ENCODE measurements at regions not wholly inside any gene's neighbourhood (a gene's known extent, or its start where the extent isn't known, plus 50 kb on each side); places are given as distances from the start of the nearest gene placed in this dataset.

DNA sequence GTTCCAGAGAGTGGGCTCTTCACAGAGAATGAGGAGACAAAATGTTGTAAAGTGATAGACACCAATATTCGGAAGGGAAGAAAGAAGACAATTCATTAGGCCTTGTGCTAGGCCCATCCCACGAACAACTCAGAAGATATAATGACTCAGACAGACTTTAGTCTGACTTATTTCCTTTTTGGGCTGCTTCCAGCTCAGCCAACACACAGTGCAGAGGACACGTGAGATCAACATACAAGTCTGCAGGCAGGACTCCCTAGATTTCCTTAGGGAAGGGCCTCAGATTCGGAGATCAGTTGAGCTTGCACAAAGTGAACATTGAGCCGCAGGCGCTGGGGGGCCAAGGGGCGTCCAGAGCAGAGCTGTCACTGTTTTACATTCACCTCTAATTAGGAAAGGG is 290.7 kb upstream of the TENM3 start:
- ATAC-seq (peak; percentile 32 to 98 (median 74)), DNase-seq (peak in 4 of 5 donors; percentile 18 to 40 (median 29))
- 39 to 58% (median 47%) methylated on average over 7 of the region's 7 CpGs for WGBS, 4 donors
- Histone ChIP-seq H3K27me3 (no peaks in the 10 kb centered on the region), H3K36me3 (no peaks in the 10 kb centered on the region), H3K9me3 (no peaks in the 10 kb centered on the region), H3K4me1 (peaks cover 0 to 15% (median 2%) of the 10 kb centered on the region in 12 donors), H3K4me3 (no peak overlapping the region), H3K27ac (peak overlapping the region in 2 of 12 donors; percentile 10 to 19)
- TF ChIP-seq, protein P1, sequence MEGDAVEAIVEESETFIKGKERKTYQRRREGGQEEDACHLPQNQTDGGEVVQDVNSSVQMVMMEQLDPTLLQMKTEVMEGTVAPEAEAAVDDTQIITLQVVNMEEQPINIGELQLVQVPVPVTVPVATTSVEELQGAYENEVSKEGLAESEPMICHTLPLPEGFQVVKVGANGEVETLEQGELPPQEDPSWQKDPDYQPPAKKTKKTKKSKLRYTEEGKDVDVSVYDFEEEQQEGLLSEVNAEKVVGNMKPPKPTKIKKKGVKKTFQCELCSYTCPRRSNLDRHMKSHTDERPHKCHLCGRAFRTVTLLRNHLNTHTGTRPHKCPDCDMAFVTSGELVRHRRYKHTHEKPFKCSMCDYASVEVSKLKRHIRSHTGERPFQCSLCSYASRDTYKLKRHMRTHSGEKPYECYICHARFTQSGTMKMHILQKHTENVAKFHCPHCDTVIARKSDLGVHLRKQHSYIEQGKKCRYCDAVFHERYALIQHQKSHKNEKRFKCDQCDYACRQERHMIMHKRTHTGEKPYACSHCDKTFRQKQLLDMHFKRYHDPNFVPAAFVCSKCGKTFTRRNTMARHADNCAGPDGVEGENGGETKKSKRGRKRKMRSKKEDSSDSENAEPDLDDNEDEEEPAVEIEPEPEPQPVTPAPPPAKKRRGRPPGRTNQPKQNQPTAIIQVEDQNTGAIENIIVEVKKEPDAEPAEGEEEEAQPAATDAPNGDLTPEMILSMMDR (IDR thresholded peaks at IDR 0.05): no peak
- TF ChIP-seq POLR2A (IDR thresholded peaks at IDR 0.05): no peak
- intact Hi-C loops (cut with DNase I): no loop called here

DNA sequence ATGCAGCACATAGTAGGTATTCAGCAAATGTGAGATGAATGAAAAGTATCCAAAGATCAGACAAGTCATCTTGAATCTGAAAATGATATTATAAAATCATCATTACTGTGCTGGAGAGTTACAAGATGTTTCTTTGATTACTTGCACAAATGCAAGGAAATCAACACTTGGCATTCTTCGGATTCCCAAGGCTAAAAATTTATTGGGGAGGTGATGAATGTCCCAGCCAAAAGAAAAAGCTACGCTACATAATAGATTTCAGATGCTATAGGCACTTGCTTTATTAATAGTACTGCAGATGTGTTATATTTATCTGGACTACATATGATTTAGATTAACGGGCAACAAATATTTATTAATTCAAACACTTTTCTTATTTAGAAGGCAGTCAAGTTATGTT is 286.7 kb upstream of the TENM3 start:
- Histone ChIP-seq H3K27ac (no peak overlapping the region), H3K36me3 (no peaks in the 10 kb centered on the region), H3K9me3 (no peaks in the 10 kb centered on the region), H3K4me1 (peaks cover 0 to 15% (median 2%) of the 10 kb centered on the region in 12 donors), H3K27me3 (no peaks in the 10 kb centered on the region), H3K4me3 (no peak overlapping the region)
- DNase-seq (no peak), ATAC-seq (no peak)
- intact Hi-C loops (cut with DNase I): no loop called here
- WGBS, 4 donors: 71 to 75% (median 74%) methylated on average over 3 of the region's 3 CpGs
- TF ChIP-seq POLR2A (IDR thresholded peaks at IDR 0.05): no peak
- TF ChIP-seq, protein P1 (IDR thresholded peaks at IDR 0.05): no peak

DNA sequence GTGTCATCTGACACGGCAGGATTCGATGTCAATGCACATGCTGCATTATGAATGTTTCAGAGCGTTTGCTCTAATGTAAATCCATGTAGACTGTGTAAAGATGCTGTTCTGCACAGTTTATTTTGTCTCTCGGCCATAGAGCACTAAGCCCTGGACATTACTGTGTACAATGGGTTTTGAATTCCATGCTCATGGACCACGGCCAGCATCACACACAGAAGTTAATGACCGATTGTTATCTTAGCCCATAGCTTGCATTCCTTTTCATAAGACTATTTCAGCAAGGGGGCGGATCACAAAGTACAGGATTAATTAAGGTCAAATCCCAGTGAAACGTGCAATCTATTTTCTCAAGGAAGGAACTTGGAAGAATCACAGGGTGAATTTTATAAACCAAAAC is 286.1 kb upstream of the TENM3 start:
- TF ChIP-seq POLR2A (IDR thresholded peaks at IDR 0.05): no peak
- peak in 1 of 4 donors; percentile 54 for ATAC-seq

DNA sequence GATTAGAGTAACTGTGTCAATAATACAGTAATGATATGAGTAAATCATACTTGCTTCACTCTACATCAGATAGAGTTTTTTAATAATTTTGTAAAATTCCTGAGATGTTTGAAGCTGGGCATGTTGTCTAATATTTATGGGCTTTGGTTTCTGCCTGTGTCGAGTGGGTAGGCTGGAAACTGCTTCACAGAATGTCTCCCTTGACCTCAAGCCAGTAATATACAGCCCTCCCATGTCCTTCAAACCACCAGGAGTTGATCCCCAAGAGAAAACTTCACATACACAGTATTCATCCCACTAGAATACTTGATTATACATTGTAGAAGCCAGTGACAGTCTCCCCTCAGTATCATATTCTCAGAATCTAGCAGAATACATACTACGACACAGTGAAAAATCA is 284.8 kb upstream of the TENM3 start:
- Histone ChIP-seq H3K9me3 (no peaks in the 10 kb centered on the region), H3K36me3 (no peaks in the 10 kb centered on the region), H3K27ac (no peak overlapping the region), H3K4me3 (no peak overlapping the region), H3K4me1 (peaks cover 0 to 14% (median 0%) of the 10 kb centered on the region in 12 donors), H3K27me3 (no peaks in the 10 kb centered on the region)
- 62 to 72% (median 64%) methylated on average over 2 of the region's 2 CpGs for WGBS, 4 donors
- DNase-seq (no peak), ATAC-seq (no peak)
- intact Hi-C loops (cut with DNase I): no loop called here
- TF ChIP-seq POLR2A (IDR thresholded peaks at IDR 0.05): no peak
- TF ChIP-seq, protein P1 (IDR thresholded peaks at IDR 0.05): no peak

More for the DNA sequence above, 286.1 kb upstream of the TENM3 start:
- intact Hi-C loops (cut with DNase I): no loop called here
- H3K9me3 ChIP-seq: no peaks in the 10 kb centered on the region
- WGBS, 4 donors: 30 to 42% (median 34%) methylated on average over 8 of the region's 8 CpGs
- H3K4me3 ChIP-seq: no peak overlapping the region
- no peak overlapping the region for H3K27ac ChIP-seq
- H3K27me3 ChIP-seq: no peaks in the 10 kb centered on the region
- DNase-seq: no peak
- peaks cover 0 to 15% (median 2%) of the 10 kb centered on the region in 12 donors for H3K4me1 ChIP-seq
- no peaks in the 10 kb centered on the region for H3K36me3 ChIP-seq

DNA sequence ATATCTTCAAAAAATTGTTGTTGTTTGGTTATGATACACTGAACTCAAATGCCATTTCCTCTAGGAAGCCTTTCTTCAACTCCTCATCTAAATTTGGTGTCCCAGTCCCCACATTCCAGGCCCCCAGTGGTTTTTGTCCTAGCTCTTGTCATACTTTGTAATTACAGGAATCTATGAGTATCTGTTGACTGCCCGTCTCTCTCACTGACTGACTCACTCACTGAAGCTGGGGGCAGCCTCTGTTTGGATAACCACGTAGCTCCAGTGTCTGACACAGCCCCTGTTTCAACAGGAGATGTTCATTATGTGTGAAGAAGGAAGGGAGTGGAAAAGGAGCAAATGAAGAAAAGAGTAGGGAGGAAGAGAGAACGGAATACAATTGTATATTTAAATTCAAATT is 284.1 kb upstream of the TENM3 start:
- Histone ChIP-seq H3K4me3 (no peak overlapping the region), H3K9me3 (no peaks in the 10 kb centered on the region), H3K27me3 (no peaks in the 10 kb centered on the region), H3K27ac (no peak overlapping the region), H3K36me3 (no peaks in the 10 kb centered on the region), H3K4me1 (peaks cover 0 to 14% (median 0%) of the 10 kb centered on the region in 12 donors)
- intact Hi-C loops (cut with DNase I): no loop called here
- no peak for DNase-seq
- no peak for TF ChIP-seq POLR2A (IDR thresholded peaks at IDR 0.05)
- TF ChIP-seq, protein P1 (IDR thresholded peaks at IDR 0.05): no peak
- peak in 1 of 4 donors; percentile 52 for ATAC-seq
- WGBS, 4 donors: 46 to 71% (median 55%) methylated on average over 3 of the region's 3 CpGs

All from heart left ventricle (tissue), 16 donors.